Karpas-422 (cell line): ENCODE measurements at regions not wholly inside any gene's neighbourhood (a gene's known extent, or its start where the extent isn't known, plus 50 kb on each side); places are given as distances from the start of the nearest gene placed in this dataset.

Source experiments
- DNase-seq: peaks from one replicate; pipeline ENCODE4 v3.0.0-alpha.2; 2015
- H2AFZ ChIP-seq: fragments of 200-600 bp; sonication (generic); 2 replicates; pipeline ENCODE4 v1.6.1; 2014; ENCODE audit warnings: antibody characterized with exemption, low read length, mixed read lengths
- H3K27ac ChIP-seq: fragments of 200-600 bp; sonication (generic); 2 replicates; pipeline ENCODE4 v1.5.1; 2014; ENCODE audit warnings: mild to moderate bottlenecking, low read length, moderate library complexity
- H3K27me3 ChIP-seq: fragments of 200-600 bp; sonication (generic); 2 replicates; pipeline ENCODE4 v1.6.1; 2014; ENCODE audit warnings: low read length, mixed read lengths
- H3K36me3 ChIP-seq: fragments of 200-600 bp; sonication (generic); 2 replicates; pipeline ENCODE4 v1.6.1; 2014; ENCODE audit warnings: low read length, mixed read lengths; ENCODE audit not compliant: insufficient read depth
- H3K4me1 ChIP-seq: fragments of 200-600 bp; sonication (generic); 2 replicates; pipeline ENCODE4 v1.6.1; 2014; ENCODE audit warnings: mild to moderate bottlenecking, low read length, mixed read lengths
- H3K4me2 ChIP-seq: fragments of 200-600 bp; sonication (generic); 2 replicates; pipeline ENCODE4 v1.6.1; 2014; ENCODE audit warnings: low read length, low read depth, mild to moderate bottlenecking; ENCODE audit not compliant: poor library complexity, severe bottlenecking
- H3K4me3 ChIP-seq: fragments of 200-600 bp; sonication (generic); 2 replicates; pipeline ENCODE4 v1.5.1; 2014; ENCODE audit warnings: mild to moderate bottlenecking, antibody characterized with exemption, low read length, mixed read lengths
- H3K79me2 ChIP-seq: fragments of 200-600 bp; sonication (generic); 2 replicates; pipeline ENCODE4 v1.6.1; 2014; ENCODE audit warnings: mild to moderate bottlenecking, low read length, mixed read lengths
- H3K9ac ChIP-seq: fragments of 200-600 bp; sonication (generic); 2 replicates; pipeline ENCODE4 v1.6.0; 2014; ENCODE audit warnings: low read length
- H3K9me2 ChIP-seq: fragments of 200-600 bp; sonication (generic), shearing (Covaris generic); replicated peaks from 2 replicates; pipeline ENCODE4 v1.6.0; 2014; ENCODE audit warnings: mild to moderate bottlenecking, low read length, moderate library complexity; ENCODE audit not compliant: insufficient read depth
- H3K9me3 ChIP-seq: fragments of 300-700, 200-600 bp; sonication (generic); 2 replicates; pipeline ENCODE4 v1.6.1; 2014; ENCODE audit warnings: low read length, mixed read lengths
- H4K20me1 ChIP-seq: fragments of 200-600 bp; sonication (generic); 2 replicates; pipeline ENCODE4 v1.6.1; 2014; ENCODE audit warnings: mild to moderate bottlenecking, antibody characterized with exemption, low read length, low read depth; ENCODE audit not compliant: insufficient read depth

GRCh38 chr16:35713762-35714650 lies 2254.6 kb downstream of the TP53TG3F start:
- peaks cover 29% of the 10 kb centered on the region for H3K9me3 ChIP-seq
- H3K4me3 ChIP-seq = no peak overlapping the region
- no peak overlapping the region for H3K9ac ChIP-seq
- no peak for DNase-seq
- no peaks in the 10 kb centered on the region; the same call in 1 of the 2 replicates for H3K36me3 ChIP-seq
- no peaks in the 10 kb centered on the region for H3K79me2 ChIP-seq
- no peak overlapping the region for H3K27ac ChIP-seq
- no peaks in the 10 kb centered on the region for H4K20me1 ChIP-seq
- no peak overlapping the region for H3K4me2 ChIP-seq
- no peak overlapping the region for H2AFZ ChIP-seq
- no peaks in the 10 kb centered on the region for H3K9me2 ChIP-seq
- no peaks in the 10 kb centered on the region for H3K4me1 ChIP-seq
- H3K27me3 ChIP-seq = no peaks in the 10 kb centered on the region

DNA sequence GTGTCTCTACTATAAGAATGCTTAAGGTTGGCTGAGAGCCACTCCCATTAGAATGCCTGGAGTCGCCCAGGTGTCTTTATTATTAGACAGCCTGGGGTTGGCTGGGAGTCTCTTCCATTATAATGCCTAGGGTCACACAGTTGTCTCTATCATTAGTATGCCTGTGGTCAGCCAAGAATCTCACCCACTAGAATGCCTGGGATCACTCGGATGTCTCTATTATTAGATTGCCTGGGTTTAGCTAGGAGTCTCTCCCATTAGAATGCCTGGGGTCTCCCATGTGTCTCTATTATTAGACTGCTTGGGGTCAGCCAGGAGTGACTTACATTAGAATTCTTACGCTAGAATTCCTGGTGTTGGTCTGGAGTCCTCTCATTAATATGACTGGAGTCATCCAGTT lies 2255.3 kb downstream of the TP53TG3F start:
- Histone ChIP-seq H3K4me1 (no peaks in the 10 kb centered on the region), H3K27me3 (no peaks in the 10 kb centered on the region), H2AFZ (no peak overlapping the region), H4K20me1 (no peaks in the 10 kb centered on the region), H3K36me3 (no peaks in the 10 kb centered on the region; the same call in 1 of the 2 replicates), H3K4me3 (no peak overlapping the region), H3K9me3 (peaks cover 29% of the 10 kb centered on the region), H3K9me2 (no peaks in the 10 kb centered on the region), H3K4me2 (no peak overlapping the region), H3K9ac (no peak overlapping the region), H3K27ac (no peak overlapping the region), H3K79me2 (no peaks in the 10 kb centered on the region)
- no peak for DNase-seq

DNA sequence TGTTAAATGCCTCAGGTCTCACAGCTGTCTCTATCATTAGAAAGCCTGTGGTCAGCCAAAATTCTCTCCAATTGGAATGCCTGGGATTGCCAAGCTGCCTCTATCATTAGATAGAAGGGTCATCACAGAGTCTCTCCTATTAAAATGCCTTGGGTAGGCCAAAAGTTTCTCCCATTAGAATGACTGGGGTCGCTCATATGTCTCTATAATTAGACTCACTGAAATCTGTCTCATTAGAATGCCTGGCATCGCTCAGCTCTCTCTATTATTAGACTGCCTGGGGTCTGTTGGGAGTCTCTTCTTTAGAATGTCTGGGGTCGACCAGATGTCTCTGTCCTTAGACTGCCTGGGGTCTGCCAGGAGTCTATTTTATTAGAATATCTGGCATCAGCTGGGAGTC lies 2265.1 kb downstream of the TP53TG3F start:
- no peak for DNase-seq
- Histone ChIP-seq H3K36me3 (no peaks in the 10 kb centered on the region), H4K20me1 (no peaks in the 10 kb centered on the region), H3K79me2 (no peaks in the 10 kb centered on the region), H3K4me1 (no peaks in the 10 kb centered on the region), H3K9ac (no peak overlapping the region), H3K27me3 (no peaks in the 10 kb centered on the region), H3K9me3 (peaks cover 21% of the 10 kb centered on the region), H3K27ac (no peak overlapping the region), H3K4me2 (no peak overlapping the region), H3K9me2 (no peaks in the 10 kb centered on the region), H3K4me3 (no peak overlapping the region), H2AFZ (no peak overlapping the region)

DNA sequence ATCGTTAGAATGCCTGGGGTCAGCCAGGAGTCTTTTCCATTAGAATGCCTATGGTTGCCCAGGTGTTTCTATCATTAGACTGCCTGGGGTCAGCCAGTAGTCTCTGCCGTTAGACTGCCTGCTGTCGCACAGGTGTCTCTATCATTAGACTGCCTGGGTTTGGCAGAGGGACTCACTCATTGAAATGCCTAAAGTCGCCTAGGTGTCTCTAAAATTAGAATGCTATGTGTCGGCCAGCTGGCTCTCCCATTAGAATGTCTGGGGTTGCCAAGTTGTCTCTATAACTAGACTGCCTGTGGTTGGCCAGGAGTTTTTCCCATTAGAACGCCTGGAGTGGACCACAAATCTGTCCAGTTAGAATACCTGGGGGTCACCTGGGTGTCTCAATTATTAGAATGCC lies 2266.5 kb downstream of the TP53TG3F start:
- no peaks in the 10 kb centered on the region for H3K4me1 ChIP-seq
- H3K9ac ChIP-seq = no peak overlapping the region
- no peaks in the 10 kb centered on the region for H3K79me2 ChIP-seq
- no peak overlapping the region for H3K4me2 ChIP-seq
- H3K9me2 ChIP-seq = no peaks in the 10 kb centered on the region
- DNase-seq = no peak
- no peak overlapping the region for H3K4me3 ChIP-seq
- no peak overlapping the region for H2AFZ ChIP-seq
- no peak overlapping the region for H3K27ac ChIP-seq
- no peaks in the 10 kb centered on the region for H3K36me3 ChIP-seq
- no peaks in the 10 kb centered on the region for H4K20me1 ChIP-seq
- H3K27me3 ChIP-seq = no peaks in the 10 kb centered on the region
- H3K9me3 ChIP-seq = peaks cover 21% of the 10 kb centered on the region

GRCh38 chr16:35730251-35730650 lies 2270.8 kb downstream of the TP53TG3F start:
- H3K27ac ChIP-seq = no peak overlapping the region
- no peak overlapping the region for H3K9ac ChIP-seq
- H3K4me3 ChIP-seq = no peak overlapping the region
- H4K20me1 ChIP-seq = no peaks in the 10 kb centered on the region
- H3K9me3 ChIP-seq = peaks cover 8% of the 10 kb centered on the region
- no peaks in the 10 kb centered on the region for H3K27me3 ChIP-seq
- DNase-seq = no peak
- H3K4me1 ChIP-seq = no peaks in the 10 kb centered on the region
- H3K79me2 ChIP-seq = no peaks in the 10 kb centered on the region
- no peak overlapping the region for H2AFZ ChIP-seq
- no peaks in the 10 kb centered on the region for H3K36me3 ChIP-seq
- H3K9me2 ChIP-seq = no peaks in the 10 kb centered on the region
- no peak overlapping the region for H3K4me2 ChIP-seq

- Histone ChIP-seq H3K36me3 (no peaks in the 10 kb centered on the region), H3K4me1 (no peaks in the 10 kb centered on the region), H4K20me1 (no peaks in the 10 kb centered on the region), H3K79me2 (no peaks in the 10 kb centered on the region), H3K9me2 (no peaks in the 10 kb centered on the region), H3K9me3 (peaks cover 5% of the 10 kb centered on the region; the same call in 1 of the 2 replicates), H2AFZ (no peak overlapping the region), H3K9ac (no peak overlapping the region), H3K4me3 (no peak overlapping the region), H3K27ac (no peak overlapping the region), H3K4me2 (no peak overlapping the region), H3K27me3 (no peaks in the 10 kb centered on the region)
- DNase-seq = no peak
These were observed 2272.1 kb downstream of the TP53TG3F start for GRCh38 chr16:35731341-35732040.

DNA sequence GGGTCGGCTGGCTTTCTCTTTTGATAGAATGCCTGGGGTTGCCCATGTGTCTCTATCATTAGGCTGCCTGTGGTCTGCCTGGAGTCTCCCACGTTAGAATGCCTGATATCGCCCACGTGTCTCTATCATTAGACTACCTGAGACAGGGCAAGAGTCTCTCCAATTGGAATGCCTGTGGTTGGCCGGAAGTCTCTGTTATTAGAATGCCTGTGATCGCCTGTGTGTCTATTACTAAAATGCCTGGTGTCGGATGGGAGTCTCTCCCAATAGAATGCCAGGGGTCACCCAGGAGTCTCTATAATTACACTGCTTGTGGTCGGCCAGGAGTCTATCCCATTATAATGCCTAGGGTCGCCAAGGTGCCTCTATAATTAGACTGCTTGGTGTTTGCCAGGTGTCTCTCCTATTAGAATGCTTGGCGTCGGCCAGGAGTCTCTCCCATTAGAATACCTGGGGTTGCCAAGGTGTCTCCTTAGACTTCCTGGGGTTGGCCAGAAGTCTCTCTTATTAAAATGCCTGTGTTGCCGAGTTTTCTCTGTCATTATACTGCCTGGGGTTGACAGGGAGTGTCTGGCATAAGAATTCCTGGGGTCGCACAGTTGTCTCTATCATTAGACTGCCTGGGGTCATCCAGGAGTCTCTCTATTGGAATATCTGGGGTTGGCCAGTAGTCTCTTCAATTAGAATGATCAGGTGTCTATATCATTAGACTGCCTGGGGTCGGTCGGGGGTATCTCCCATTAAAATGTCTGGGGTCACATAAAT lies 2272.8 kb downstream of the TP53TG3F start:
- Histone ChIP-seq H3K4me2 (no peak overlapping the region), H3K27ac (no peak overlapping the region), H3K27me3 (no peaks in the 10 kb centered on the region), H3K9me3 (peaks cover 5% of the 10 kb centered on the region; the same call in 1 of the 2 replicates), H4K20me1 (no peaks in the 10 kb centered on the region), H3K4me1 (no peaks in the 10 kb centered on the region), H3K4me3 (no peak overlapping the region), H3K79me2 (no peaks in the 10 kb centered on the region), H3K9ac (no peak overlapping the region), H3K36me3 (no peaks in the 10 kb centered on the region), H2AFZ (no peak overlapping the region), H3K9me2 (no peaks in the 10 kb centered on the region)
- DNase-seq = no peak
